ENCODE measurements at regions not wholly inside any gene's neighbourhood (a gene's known extent, or its start where the extent isn't known, plus 50 kb on each side); places are given as distances from the start of the nearest gene placed in this dataset.

GRCh38 chr4:141814499-141814898, 178.1 kb downstream of the IL15 start:
- TF ChIP-seq CTCF (IDR thresholded peaks at IDR 0.05; ENCODE audit: control insufficient read depth, extremely low read depth, insufficient read depth), result no peak
- no peak overlapping the region for H3K4me3 ChIP-seq (ENCODE audit: low read depth, low read length)
- no peak for DNase-seq (ENCODE audit: low read depth)

DNA sequence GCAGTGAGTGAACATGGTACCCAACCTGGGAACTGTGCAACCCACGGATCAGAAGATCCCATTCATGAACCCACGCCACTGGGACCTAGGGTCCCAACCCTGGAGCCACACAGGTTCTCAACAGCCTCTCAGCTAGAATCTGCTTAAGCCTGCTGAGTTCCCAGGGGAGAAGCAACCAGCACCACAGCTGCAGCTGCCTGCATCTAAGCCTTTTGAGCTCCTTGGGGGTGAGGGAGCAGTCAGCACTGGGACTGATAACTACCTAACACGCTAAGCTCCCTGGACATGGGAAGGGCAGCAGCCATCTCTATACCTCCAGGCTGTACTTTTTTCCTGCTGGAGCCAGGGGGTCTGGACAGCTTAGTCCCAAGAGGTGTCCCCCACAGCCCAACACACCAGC, 179.3 kb downstream of the IL15 start:
- TF ChIP-seq CTCF (IDR thresholded peaks at IDR 0.05; ENCODE audit: control insufficient read depth, extremely low read depth, insufficient read depth), result no peak
- no peak overlapping the region for H3K4me3 ChIP-seq (ENCODE audit: low read depth, low read length)
- DNase-seq (ENCODE audit: low read depth), result no peak

- no peak for DNase-seq (ENCODE audit: low read depth)
- TF ChIP-seq CTCF (IDR thresholded peaks at IDR 0.05; ENCODE audit: control insufficient read depth, extremely low read depth, insufficient read depth), result no peak
- H3K4me3 ChIP-seq (ENCODE audit: low read depth, low read length), result no peak overlapping the region
Observed at GRCh38 chr4:141826260-141826659, 189.9 kb downstream of the IL15 start.

- no peak for DNase-seq (ENCODE audit: low read depth)
- no peak for TF ChIP-seq CTCF (IDR thresholded peaks at IDR 0.05; ENCODE audit: control insufficient read depth, extremely low read depth, insufficient read depth)
- H3K4me3 ChIP-seq (ENCODE audit: low read depth, low read length), result no peak overlapping the region
Observed at GRCh38 chr4:141833209-141833608, 196.8 kb downstream of the IL15 start.

- no peak for TF ChIP-seq CTCF (IDR thresholded peaks at IDR 0.05; ENCODE audit: control insufficient read depth, extremely low read depth, insufficient read depth)
- DNase-seq (ENCODE audit: low read depth), result no peak
Observed at GRCh38 chr4:141840299-141840986, 204.1 kb downstream of the IL15 start.

GRCh38 chr4:141843136-141843535, 206.8 kb downstream of the IL15 start:
- no peak for TF ChIP-seq CTCF (IDR thresholded peaks at IDR 0.05; ENCODE audit: control insufficient read depth, extremely low read depth, insufficient read depth)
- H3K4me3 ChIP-seq (ENCODE audit: low read depth, low read length), result no peak overlapping the region

More at GRCh38 chr4:141840299-141840986, 204.1 kb downstream of the IL15 start:
- H3K4me3 ChIP-seq (ENCODE audit: low read depth, low read length), result no peak overlapping the region

DNA sequence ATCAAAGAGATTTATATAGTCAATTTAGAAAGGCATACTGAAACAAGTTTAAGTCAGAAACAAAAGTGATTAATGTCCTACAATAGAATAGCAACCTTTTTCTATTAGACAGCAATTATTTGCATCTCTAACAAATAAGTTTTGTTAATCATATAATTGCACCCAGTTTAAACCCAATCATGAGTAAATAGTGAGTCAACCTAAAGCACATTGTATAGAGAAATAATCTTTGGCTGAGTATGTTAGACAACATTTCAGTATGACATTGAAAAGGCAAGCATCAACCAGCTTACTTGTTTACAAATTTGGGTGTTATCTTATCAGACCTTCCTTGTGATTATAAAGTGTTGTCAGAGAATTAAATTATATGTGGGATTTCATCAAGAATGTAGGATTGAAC, 209.5 kb downstream of the IL15 start:
- no peak for DNase-seq (ENCODE audit: low read depth)
- no peak for TF ChIP-seq CTCF (IDR thresholded peaks at IDR 0.05; ENCODE audit: control insufficient read depth, extremely low read depth, insufficient read depth)
- no peak overlapping the region for H3K4me3 ChIP-seq (ENCODE audit: low read depth, low read length)

More at GRCh38 chr4:141843136-141843535, 206.8 kb downstream of the IL15 start:
- no peak for DNase-seq (ENCODE audit: low read depth)
